Immature natural killer cell (primary cell): ENCODE measurements at regions not wholly inside any gene's neighbourhood (a gene's known extent, or its start where the extent isn't known, plus 50 kb on each side); places are given as distances from the start of the nearest gene placed in this dataset.
"Not testable (repeated sequence)": the region's sequence is repeated elsewhere in the genome, so short reads cannot be mapped to it uniquely, and the experiment has no call there.

Experiments
- DNase-seq, 3 donors: peaks; one replicate each; pipeline ENCODE4 v3.0.0; 2022; ENCODE audit warnings: mixed read lengths in 1 of 3
- H3K27ac Mint-ChIP-seq, 6 donors: one replicate each; pipeline ENCODE4 v1.8.0; 2020; ENCODE audit warnings: mixed read lengths in 6 of 6, mild to moderate bottlenecking in 5 of 6, inconsistent platforms in 4 of 6, moderate library complexity in 3 of 6
- H3K27me3 Mint-ChIP-seq, 3 donors: one replicate each; pipeline ENCODE4 v1.8.0; 2020 to 2021; ENCODE audit warnings: low read depth in 3 of 3, mild to moderate bottlenecking in 3 of 3, mixed read lengths in 3 of 3, moderate library complexity in 3 of 3, inconsistent platforms in 1 of 3
- H3K36me3 Mint-ChIP-seq, 3 donors: one replicate each; pipeline ENCODE4 v1.8.0; 2020; ENCODE audit warnings: mixed read lengths in 3 of 3, inconsistent platforms in 2 of 3, mild to moderate bottlenecking in 2 of 3
- H3K4me1 Mint-ChIP-seq, 2 donors: one replicate each; pipeline ENCODE4 v1.8.0; 2020; ENCODE audit warnings: inconsistent platforms in 2 of 2, mild to moderate bottlenecking in 2 of 2, mixed read lengths in 2 of 2, moderate library complexity in 1 of 2
- H3K4me3 Mint-ChIP-seq, 5 donors: one replicate each; pipeline ENCODE4 v1.8.0; 2020; ENCODE audit warnings: mild to moderate bottlenecking in 5 of 5, mixed read lengths in 5 of 5, inconsistent platforms in 3 of 5, moderate library complexity in 3 of 5
- H3K9me3 Mint-ChIP-seq, 6 donors: one replicate each; pipeline ENCODE4 v1.8.0; 2020; ENCODE audit warnings: mild to moderate bottlenecking in 6 of 6, mixed read lengths in 6 of 6, inconsistent platforms in 4 of 6, moderate library complexity in 3 of 6

GRCh38 chr7:81857385-81857784 lies 87.5 kb upstream of the HGF start:
- no peaks in the 10 kb centered on the region for H3K36me3 Mint-ChIP-seq
- H3K4me1 Mint-ChIP-seq = no peaks in the 10 kb centered on the region
- no peak overlapping the region for H3K27ac Mint-ChIP-seq
- H3K9me3 Mint-ChIP-seq = peaks cover 0 to 30% (median 10%) of the 10 kb centered on the region in 6 donors
- no peak for DNase-seq
- no peaks in the 10 kb centered on the region for H3K27me3 Mint-ChIP-seq
- no peak overlapping the region for H3K4me3 Mint-ChIP-seq

DNA sequence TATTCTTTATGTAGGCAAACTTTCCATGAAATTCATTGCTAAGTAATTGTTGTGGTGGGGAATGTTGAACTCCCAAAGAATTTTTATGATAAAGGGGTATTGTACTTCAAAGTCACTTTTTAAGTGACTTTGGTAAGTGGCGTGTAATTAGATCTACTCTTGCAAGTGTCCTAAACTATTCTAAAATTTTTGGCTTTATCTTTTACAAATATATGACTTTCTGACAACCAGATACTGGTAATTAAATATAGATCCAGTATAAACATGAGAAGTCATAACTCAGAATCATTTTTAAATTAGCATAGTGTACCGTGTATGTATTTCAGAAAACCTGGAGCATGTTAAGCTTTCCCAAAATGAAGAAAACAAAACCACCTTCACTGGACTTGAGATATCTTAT lies 84.7 kb upstream of the HGF start:
- Mint-ChIP-seq H3K4me1 (no peaks in the 10 kb centered on the region), H3K27me3 (no peaks in the 10 kb centered on the region), H3K4me3 (no peak overlapping the region), H3K27ac (no peak overlapping the region), H3K36me3 (no peaks in the 10 kb centered on the region), H3K9me3 (peaks cover 6 to 24% (median 10%) of the 10 kb centered on the region in 6 donors)
- no peak for DNase-seq

GRCh38 chr7:81852701-81853100 lies 82.9 kb upstream of the HGF start:
- Mint-ChIP-seq H3K4me1 (no peaks in the 10 kb centered on the region), H3K27ac (no peak overlapping the region), H3K27me3 (no peaks in the 10 kb centered on the region)

GRCh38 chr7:81851413-81851812 lies 81.6 kb upstream of the HGF start:
- H3K4me3 Mint-ChIP-seq = no peak overlapping the region
- no peak overlapping the region for H3K27ac Mint-ChIP-seq
- H3K36me3 Mint-ChIP-seq = no peaks in the 10 kb centered on the region
- peaks cover 3 to 38% (median 13%) of the 10 kb centered on the region in 6 donors for H3K9me3 Mint-ChIP-seq
- no peaks in the 10 kb centered on the region for H3K4me1 Mint-ChIP-seq
- no peak for DNase-seq
- H3K27me3 Mint-ChIP-seq = no peaks in the 10 kb centered on the region

More at GRCh38 chr7:81852701-81853100, 82.9 kb upstream of the HGF start:
- H3K36me3 Mint-ChIP-seq = no peaks in the 10 kb centered on the region
- H3K4me3 Mint-ChIP-seq = no peak overlapping the region
- DNase-seq = no peak
- H3K9me3 Mint-ChIP-seq = peaks cover 3 to 36% (median 13%) of the 10 kb centered on the region in 6 donors

DNA sequence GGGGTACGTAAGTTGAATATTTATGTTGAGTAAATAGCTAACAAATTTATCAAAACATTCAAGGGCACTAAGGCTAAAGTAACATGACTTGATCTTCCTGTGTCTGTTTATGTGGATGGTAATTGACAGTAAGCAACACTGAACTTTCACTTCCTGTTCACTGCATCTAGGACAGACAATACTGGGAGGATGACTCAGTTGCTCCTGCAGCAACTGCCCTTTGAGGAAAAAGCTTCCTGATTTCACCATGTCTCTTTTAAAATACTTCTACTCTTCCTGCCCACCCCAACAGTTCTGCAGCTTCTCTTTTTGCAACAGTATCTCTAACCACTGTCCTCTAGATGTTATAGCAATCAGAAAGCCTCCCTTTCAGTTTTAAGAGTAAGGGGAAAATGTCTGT lies 76.6 kb upstream of the HGF start:
- no peak overlapping the region for H3K4me3 Mint-ChIP-seq
- H3K4me1 Mint-ChIP-seq = no peaks in the 10 kb centered on the region
- no peak overlapping the region for H3K27ac Mint-ChIP-seq
- H3K27me3 Mint-ChIP-seq = no peaks in the 10 kb centered on the region
- peaks cover 2 to 26% (median 13%) of the 10 kb centered on the region in 6 donors for H3K9me3 Mint-ChIP-seq
- no peak for DNase-seq
- H3K36me3 Mint-ChIP-seq = no peaks in the 10 kb centered on the region

DNA sequence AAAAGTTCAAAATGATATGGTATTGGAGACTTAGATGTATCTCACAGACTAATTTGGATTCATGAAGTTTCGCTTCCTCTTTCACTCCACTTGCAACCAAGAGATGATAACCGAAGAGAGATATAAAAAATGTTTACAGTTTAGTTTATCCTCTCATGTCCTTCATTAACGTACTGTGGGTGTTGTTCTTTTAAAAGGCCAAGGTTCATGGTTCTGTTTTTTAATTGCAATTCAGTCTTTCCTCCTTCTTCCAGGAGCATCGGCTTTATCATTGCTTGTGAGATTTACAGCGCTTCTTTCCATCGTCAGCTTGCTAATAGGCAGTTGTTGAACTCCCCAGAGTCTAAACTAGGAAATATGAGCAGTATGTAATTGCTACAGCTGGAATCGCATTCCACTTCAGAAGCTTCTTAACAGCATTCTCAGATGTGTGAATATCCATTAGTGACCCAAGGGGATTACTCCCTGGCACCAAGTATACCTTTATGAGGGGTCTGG lies 75.9 kb upstream of the HGF start:
- no peak overlapping the region for H3K4me3 Mint-ChIP-seq
- no peak overlapping the region for H3K27ac Mint-ChIP-seq
- H3K36me3 Mint-ChIP-seq = no peaks in the 10 kb centered on the region
- H3K27me3 Mint-ChIP-seq = no peaks in the 10 kb centered on the region
- no peaks in the 10 kb centered on the region for H3K4me1 Mint-ChIP-seq
- peaks cover 6 to 32% (median 13%) of the 10 kb centered on the region in 6 donors for H3K9me3 Mint-ChIP-seq
- no peak for DNase-seq

DNA sequence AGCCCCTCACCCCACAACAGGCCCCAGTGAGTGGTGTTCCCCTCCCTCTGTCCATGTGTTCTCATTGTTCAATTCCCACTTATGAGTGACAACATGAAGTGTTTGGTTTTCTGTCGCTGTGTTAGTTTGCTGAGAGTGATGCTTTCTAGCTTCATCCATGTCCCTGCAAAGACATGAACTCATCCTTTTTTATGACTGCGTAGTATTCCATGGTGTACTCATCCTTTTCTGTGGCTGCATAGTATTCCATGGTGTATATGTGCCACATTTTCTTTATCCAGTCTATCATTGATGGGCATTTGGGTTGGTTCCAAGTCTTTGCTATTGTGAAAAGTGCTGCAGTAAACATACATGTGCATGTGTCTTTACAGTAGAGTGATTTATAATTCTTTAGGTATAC lies 73.8 kb upstream of the HGF start:
- H3K27ac Mint-ChIP-seq, H3K4me1 Mint-ChIP-seq, H3K27me3 Mint-ChIP-seq, H3K4me3 Mint-ChIP-seq, H3K36me3 Mint-ChIP-seq, DNase-seq: not testable (repeated sequence)
- peaks cover 8 to 35% (median 13%) of the 10 kb centered on the region in 6 donors for H3K9me3 Mint-ChIP-seq

GRCh38 chr7:81842361-81842760 lies 72.5 kb upstream of the HGF start:
- Mint-ChIP-seq H3K9me3 (peaks cover 6 to 34% (median 12%) of the 10 kb centered on the region in 6 donors), H3K27ac (no peak overlapping the region), H3K36me3 (no peaks in the 10 kb centered on the region), H3K4me1 (no peaks in the 10 kb centered on the region), H3K27me3 (no peaks in the 10 kb centered on the region), H3K4me3 (no peak overlapping the region)
- no peak for DNase-seq

DNA sequence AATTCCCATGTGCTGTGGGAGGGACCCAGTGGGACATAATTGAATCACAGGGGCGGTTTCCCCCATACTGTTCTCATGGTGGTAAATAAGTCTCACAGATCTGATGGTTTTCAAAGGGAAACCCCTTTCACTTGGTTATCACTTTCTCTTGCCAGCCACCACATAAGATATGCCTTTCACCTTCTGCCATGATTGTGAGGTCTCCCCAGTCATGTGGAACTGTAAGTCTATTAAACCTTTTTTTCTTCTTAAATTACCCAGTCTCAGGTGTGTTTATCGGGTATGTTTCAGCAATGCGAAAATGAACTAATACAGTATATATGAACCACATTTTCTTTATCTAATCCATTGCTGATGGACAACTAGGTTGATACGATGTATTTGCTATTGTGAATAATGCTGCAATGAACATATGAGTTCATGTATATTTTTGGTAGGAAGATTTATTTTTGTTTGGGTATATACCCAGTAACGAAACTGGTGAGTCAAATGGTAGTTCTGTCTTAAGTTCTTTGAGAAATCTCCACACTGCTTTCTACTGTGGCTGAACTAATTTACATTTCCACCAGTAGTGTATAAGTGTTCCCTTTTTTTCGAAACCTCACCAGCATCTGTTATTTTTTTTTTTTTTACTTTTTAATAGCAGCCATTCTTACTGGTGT lies 70.0 kb upstream of the HGF start:
- Mint-ChIP-seq H3K27ac (no peak overlapping the region), H3K4me3 (no peak overlapping the region), H3K27me3 (no peaks in the 10 kb centered on the region), H3K4me1 (no peaks in the 10 kb centered on the region), H3K36me3 (no peaks in the 10 kb centered on the region), H3K9me3 (peaks cover 5 to 47% (median 15%) of the 10 kb centered on the region in 6 donors)
- DNase-seq = no peak

DNA sequence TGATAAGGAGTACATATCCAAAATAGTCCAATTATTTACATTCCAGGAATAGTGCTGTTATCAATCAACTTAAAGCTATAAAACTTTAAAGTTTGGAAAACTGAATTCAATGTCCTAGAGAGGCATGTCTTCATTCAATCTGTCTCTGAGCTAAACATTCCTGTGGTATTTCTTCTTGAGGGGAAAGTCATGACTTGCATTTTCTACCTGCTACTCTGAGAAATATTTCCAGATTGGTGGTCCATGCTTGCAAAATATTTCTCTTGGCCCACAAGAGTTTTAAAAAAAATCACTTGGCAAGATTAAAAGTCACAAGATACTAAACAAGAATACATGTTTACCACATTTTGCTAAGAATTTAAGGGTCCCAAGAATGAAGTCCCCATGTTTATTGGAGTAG lies 63.6 kb upstream of the HGF start:
- Mint-ChIP-seq H3K4me3 (no peak overlapping the region), H3K4me1 (no peaks in the 10 kb centered on the region)

GRCh38 chr7:81831883-81832282 lies 62.0 kb upstream of the HGF start:
- Mint-ChIP-seq H3K36me3 (peaks cover 0 to 3% (median 0%) of the 10 kb centered on the region in 3 donors), H3K4me3 (no peak overlapping the region), H3K27ac (no peak overlapping the region), H3K9me3 (peaks cover 10 to 60% (median 21%) of the 10 kb centered on the region in 6 donors), H3K4me1 (no peaks in the 10 kb centered on the region), H3K27me3 (peaks cover 0 to 1% (median 0%) of the 10 kb centered on the region in 3 donors)
- no peak for DNase-seq

More for the DNA sequence above, 63.6 kb upstream of the HGF start:
- no peak for DNase-seq
- H3K36me3 Mint-ChIP-seq = peaks cover 0 to 3% (median 0%) of the 10 kb centered on the region in 3 donors
- H3K9me3 Mint-ChIP-seq = peaks cover 8 to 55% (median 17%) of the 10 kb centered on the region in 6 donors
- no peaks in the 10 kb centered on the region for H3K27me3 Mint-ChIP-seq
- no peak overlapping the region for H3K27ac Mint-ChIP-seq

GRCh38 chr7:81829511-81829910 lies 59.7 kb upstream of the HGF start:
- H3K36me3 Mint-ChIP-seq, H3K27me3 Mint-ChIP-seq, H3K27ac Mint-ChIP-seq, H3K4me1 Mint-ChIP-seq, DNase-seq, H3K4me3 Mint-ChIP-seq: not testable (repeated sequence)
- peaks cover 10 to 60% (median 25%) of the 10 kb centered on the region in 6 donors for H3K9me3 Mint-ChIP-seq

DNA sequence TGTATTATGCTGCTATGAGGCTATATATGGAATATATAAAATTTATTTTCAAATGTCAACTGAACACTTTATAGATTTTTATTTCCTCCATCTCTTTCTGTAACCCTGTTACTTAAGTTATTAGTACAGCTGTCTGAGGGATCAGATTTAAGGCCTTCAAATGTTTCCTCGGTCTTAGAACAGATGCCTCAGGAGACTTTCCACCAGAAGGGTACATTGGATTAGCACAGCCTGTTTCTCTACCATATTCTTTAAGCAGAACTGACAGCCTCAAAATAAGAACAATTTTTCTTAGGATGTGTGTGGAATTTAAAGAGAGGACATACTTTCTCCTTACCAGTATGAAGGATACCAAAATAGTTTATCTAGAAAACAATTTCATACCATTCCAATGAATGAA lies 53.0 kb upstream of the HGF start:
- H3K36me3 Mint-ChIP-seq = no peaks in the 10 kb centered on the region
- peaks cover 3 to 35% (median 8%) of the 10 kb centered on the region in 6 donors for H3K9me3 Mint-ChIP-seq
- peaks cover 0 to 5% (median 0%) of the 10 kb centered on the region in 3 donors for H3K27me3 Mint-ChIP-seq
- H3K4me1 Mint-ChIP-seq = no peaks in the 10 kb centered on the region
- DNase-seq = no peak
- H3K4me3 Mint-ChIP-seq = no peak overlapping the region
- no peak overlapping the region for H3K27ac Mint-ChIP-seq

GRCh38 chr7:81819861-81820260 lies 50.0 kb upstream of the HGF start:
- Mint-ChIP-seq H3K27ac (no peak overlapping the region), H3K4me1 (no peaks in the 10 kb centered on the region), H3K27me3 (no peaks in the 10 kb centered on the region), H3K36me3 (no peaks in the 10 kb centered on the region), H3K9me3 (peaks cover 0 to 33% (median 7%) of the 10 kb centered on the region in 6 donors), H3K4me3 (no peak overlapping the region)
- DNase-seq = no peak
